CD4-positive, alpha-beta T cell (primary cell): ENCODE measurements at regions not wholly inside any gene's neighbourhood (a gene's known extent, or its start where the extent isn't known, plus 50 kb on each side); places are given as distances from the start of the nearest gene placed in this dataset.

Experiments used
- ATAC-seq: fragments of 200-7000 bp; cut with Tn5 transposase; one replicate; pipeline ENCODE4 v1.10.0; 2022; ENCODE audit warnings: mild to moderate bottlenecking; ENCODE audit not compliant: poor library complexity
- CTCF ChIA-PET: fragments of 350-600 bp; sonication (Branson Sonifier 250); formaldehyde crosslinking; loops from one replicate; lab custom pipeline; 2021; ENCODE audit warnings: antibody characterized with exemption, inconsistent platforms; lab: Charles Lee
- POLR2A ChIA-PET: fragments of 350-600 bp; sonication (Branson Sonifier 250); formaldehyde crosslinking; loops from one replicate; lab custom pipeline; 2021; ENCODE audit warnings: antibody characterized with exemption, inconsistent platforms; lab: Charles Lee
- DNase-seq, 14 experiments: peaks; one replicate each; pipeline ENCODE4 v3.0.0-alpha.2; 2013 to 2020; ENCODE audit warnings: mixed read lengths in 2 of 14
- H3K27ac ChIP-seq, 2 donors: one replicate each; pipeline versions ENCODE4 v1.5.1 to v1.7.0; 2013; ENCODE audit warnings: low read length in 2 of 2, low read depth in 1 of 2, mild to moderate bottlenecking in 1 of 2
- H3K27me3 ChIP-seq, 2 experiments: 1 replicate in 1 of 2; 2 replicates in 1 of 2; pipeline versions ENCODE4 v1.6.1 to v1.7.0; 2013; ENCODE audit warnings: low read length in 2 of 2, control low read depth in 1 of 2, mild to moderate bottlenecking in 1 of 2, moderate library complexity in 1 of 2; ENCODE audit not compliant: insufficient read depth in 2 of 2, control insufficient read depth in 1 of 2
- H3K36me3 ChIP-seq: one replicate; pipeline ENCODE4 v1.6.1; 2013; ENCODE audit warnings: low read length, control low read depth; ENCODE audit not compliant: insufficient read depth
- H3K4me1 ChIP-seq: one replicate; pipeline ENCODE4 v1.6.1; 2013; ENCODE audit warnings: low read length, control low read depth; ENCODE audit not compliant: insufficient read depth
- H3K4me3 ChIP-seq: one replicate; pipeline ENCODE4 v1.5.1; 2013; ENCODE audit warnings: mild to moderate bottlenecking, low read length, moderate library complexity
- H3K9me3 ChIP-seq, 2 experiments: 1 replicate in 1 of 2; 2 replicates in 1 of 2; pipeline versions ENCODE4 v1.6.1 to v1.7.0; 2013; ENCODE audit warnings: low read length in 2 of 2, mild to moderate bottlenecking in 2 of 2, control low read depth in 1 of 2, moderate library complexity in 1 of 2; ENCODE audit not compliant: control insufficient read depth in 1 of 2, insufficient read depth in 1 of 2
- H3K27ac Mint-ChIP-seq: one replicate; pipeline ENCODE4 v1.8.0; 2020; ENCODE audit warnings: mixed read lengths
- H3K27me3 Mint-ChIP-seq: one replicate; pipeline ENCODE4 v1.8.0; 2021; ENCODE audit warnings: mixed read lengths
- H3K36me3 Mint-ChIP-seq: one replicate; pipeline ENCODE4 v1.8.0; 2021; ENCODE audit warnings: low read depth, mixed read lengths
- H3K4me1 Mint-ChIP-seq: one replicate; pipeline ENCODE4 v1.8.0; 2021; ENCODE audit warnings: low read depth, mixed read lengths
- H3K4me3 Mint-ChIP-seq: one replicate; pipeline ENCODE4 v1.8.0; 2020; ENCODE audit warnings: mild to moderate bottlenecking, mixed read lengths
- H3K9me3 Mint-ChIP-seq: one replicate; pipeline ENCODE4 v1.8.0; 2020; ENCODE audit warnings: mixed read lengths
- CTCF ChIP-seq: fragments of 200-600 bp; IDR thresholded peaks from one replicate; pipeline ENCODE4 v1.8.0; 2022; ENCODE audit warnings: antibody characterized with exemption, mild to moderate bottlenecking
- intact Hi-C, 2 experiments: fragments of 100-400 bp; cut with DNase I in 1 of 2; cut with micrococcal nuclease in 1 of 2; formaldehyde crosslinking; loops; one replicate each; pipeline versions ENCODE4 v1.15.1 to v1.9.0; 2023 to 2025; cut with DNase I, micrococcal nuclease

- POLR2A ChIA-PET = no interaction called here
- peaks cover 0 to 3% of the 10 kb centered on the region in 2 experiments for H3K9me3 ChIP-seq
- no peak for TF ChIP-seq CTCF
- H3K4me3 Mint-ChIP-seq = no peak overlapping the region
- H3K4me1 Mint-ChIP-seq = no peaks in the 10 kb centered on the region
- no peak overlapping the region for H3K4me3 ChIP-seq
- no peak for DNase-seq
- peaks cover 4% of the 10 kb centered on the region for H3K27me3 Mint-ChIP-seq
- no peaks in the 10 kb centered on the region for H3K36me3 ChIP-seq
- no peaks in the 10 kb centered on the region for H3K36me3 Mint-ChIP-seq
- no peaks in the 10 kb centered on the region for H3K27me3 ChIP-seq
- CTCF ChIA-PET = no interaction called here
- no peak overlapping the region for H3K27ac Mint-ChIP-seq
- no peak overlapping the region for H3K27ac ChIP-seq
- no peaks in the 10 kb centered on the region for H3K9me3 Mint-ChIP-seq
- no peak for ATAC-seq
- no peaks in the 10 kb centered on the region for H3K4me1 ChIP-seq
- intact Hi-C loops = no loop called here
Observed at GRCh38 chr2:166634706-166635105, 140.7 kb upstream of the SCN7A start.

- Mint-ChIP-seq H3K27me3 (peaks cover 4% of the 10 kb centered on the region), H3K9me3 (no peaks in the 10 kb centered on the region), H3K36me3 (no peaks in the 10 kb centered on the region), H3K4me1 (no peaks in the 10 kb centered on the region), H3K4me3 (no peak overlapping the region), H3K27ac (no peak overlapping the region)
- no peak for TF ChIP-seq CTCF
- ChIA-PET CTCF (no interaction called here), POLR2A (no interaction called here)
- no peaks in the 10 kb centered on the region for H3K4me1 ChIP-seq
- DNase-seq (no peak), ATAC-seq (no peak)
- no peak overlapping the region for H3K27ac ChIP-seq
- no peaks in the 10 kb centered on the region for H3K27me3 ChIP-seq
- intact Hi-C loops = no loop called here
- peaks cover 0 to 9% of the 10 kb centered on the region in 2 experiments for H3K9me3 ChIP-seq
- H3K4me3 ChIP-seq = no peak overlapping the region
- H3K36me3 ChIP-seq = no peaks in the 10 kb centered on the region
Observed at GRCh38 chr2:166632616-166633015, 138.6 kb upstream of the SCN7A start.

DNA sequence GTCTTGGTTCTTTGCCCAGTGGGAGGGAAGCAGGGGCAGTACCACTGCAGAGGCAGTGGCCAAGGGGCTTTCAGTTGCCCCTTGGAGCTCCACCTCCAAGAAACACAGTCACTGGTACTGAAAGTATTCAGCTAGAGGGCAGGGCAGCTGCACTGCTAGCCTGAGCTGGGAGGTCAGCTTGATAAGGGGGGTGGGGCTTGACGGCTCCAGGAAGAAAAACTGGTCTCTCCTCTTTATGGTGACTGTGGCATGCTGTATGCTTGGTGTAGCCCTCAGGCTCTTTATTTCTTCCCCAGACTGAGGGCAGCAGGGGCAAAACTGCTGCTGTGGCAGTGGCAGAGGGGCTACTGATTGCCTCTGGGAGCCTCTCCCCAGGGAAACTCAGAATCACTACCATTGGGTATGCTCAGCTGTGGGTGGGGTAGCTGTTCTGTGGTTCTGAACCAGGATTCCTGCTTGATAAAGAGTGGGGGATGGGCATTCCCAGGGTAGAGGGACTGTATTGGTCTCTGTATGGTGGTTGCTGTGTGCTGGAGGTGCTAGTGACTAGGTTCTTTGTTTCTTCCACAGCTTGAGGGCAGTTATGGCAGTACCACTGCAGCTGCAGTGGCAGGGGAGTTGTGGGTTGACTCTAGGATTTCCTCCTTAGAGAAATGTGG is 134.6 kb upstream of the SCN7A start:
- ChIA-PET POLR2A (no interaction called here), CTCF (no interaction called here)
- TF ChIP-seq CTCF = no peak
- no peak overlapping the region for H3K4me3 ChIP-seq
- intact Hi-C loops = no loop called here
- peaks cover 4% of the 10 kb centered on the region for H3K27me3 Mint-ChIP-seq
- H3K9me3 ChIP-seq = peaks cover 0 to 7% of the 10 kb centered on the region in 2 experiments
- H3K36me3 Mint-ChIP-seq = no peaks in the 10 kb centered on the region
- DNase-seq (no peak), ATAC-seq (no peak)
- H3K4me1 Mint-ChIP-seq = no peaks in the 10 kb centered on the region
- no peaks in the 10 kb centered on the region for H3K9me3 Mint-ChIP-seq
- no peak overlapping the region for H3K27ac ChIP-seq
- no peak overlapping the region for H3K4me3 Mint-ChIP-seq
- H3K27ac Mint-ChIP-seq = no peak overlapping the region
- H3K36me3 ChIP-seq = no peaks in the 10 kb centered on the region
- no peaks in the 10 kb centered on the region for H3K4me1 ChIP-seq
- H3K27me3 ChIP-seq = no peaks in the 10 kb centered on the region
